OCI-LY7 (cell line): ENCODE measurements at regions not wholly inside any gene's neighbourhood (a gene's known extent, or its start where the extent isn't known, plus 50 kb on each side); places are given as distances from the start of the nearest gene placed in this dataset.

Experiments used
- BruUV-seq: library from RNA; stranded (reverse); fragments of 400-500 nt; replicated peaks from 2 replicates; lab custom pipeline; 2021; lab: Mats Ljungman, UMichigan
- CTCF ChIA-PET: fragments of 300-600 bp; sonication (Branson Sonifier 250); formaldehyde crosslinking; loops from one replicate; lab custom pipeline; 2022; ENCODE audit warnings: antibody characterized with exemption; ENCODE audit not compliant: unreplicated experiment; lab: Charles Lee
- POLR2A ChIA-PET: fragments of 300-600 bp; sonication (Branson Sonifier 250); formaldehyde crosslinking; loops from one replicate; lab custom pipeline; 2022; ENCODE audit warnings: antibody characterized with exemption; lab: Charles Lee
- DNase-seq: peaks from one replicate; pipeline ENCODE4 v3.0.0-alpha.2; 2015; ENCODE audit warnings: low spot score
- H2AFZ ChIP-seq: fragments of 200-600 bp; sonication (generic), shearing (Covaris generic); 2 replicates; pipeline ENCODE4 v1.6.1; 2014; ENCODE audit warnings: mild to moderate bottlenecking, antibody characterized with exemption, low read length, moderate library complexity
- H3K27ac ChIP-seq: fragments of 200-600 bp; sonication (generic); 2 replicates; pipeline ENCODE4 v1.5.1; 2014; ENCODE audit warnings: mixed run types, low read depth, mild to moderate bottlenecking, moderate library complexity, low read length, inconsistent platforms; ENCODE audit not compliant: poor library complexity, severe bottlenecking
- H3K36me3 ChIP-seq: fragments of 200-600 bp; sonication (generic); 2 replicates; pipeline ENCODE4 v1.6.1; 2014; ENCODE audit warnings: mild to moderate bottlenecking, antibody characterized with exemption, low read length, moderate library complexity, mixed read lengths; ENCODE audit not compliant: insufficient read depth
- H3K4me1 ChIP-seq: fragments of 200-600 bp; sonication (generic); 2 replicates; pipeline ENCODE4 v1.5.1; 2014; ENCODE audit warnings: mild to moderate bottlenecking, low read length; ENCODE audit not compliant: insufficient read depth, poor library complexity, severe bottlenecking
- H3K4me2 ChIP-seq: fragments of 200-600 bp; sonication (generic); 2 replicates; pipeline ENCODE4 v1.6.1; 2014; ENCODE audit warnings: mild to moderate bottlenecking, low read length
- H3K4me3 ChIP-seq: fragments of 200-600 bp; sonication (generic); 2 replicates; pipeline ENCODE4 v1.5.1; 2014; ENCODE audit warnings: mild to moderate bottlenecking, low read depth, low read length; ENCODE audit not compliant: poor library complexity, severe bottlenecking
- H3K79me2 ChIP-seq: fragments of 200-600 bp; sonication (generic); 2 replicates; pipeline ENCODE4 v1.6.1; 2016; ENCODE audit warnings: low read depth, mild to moderate bottlenecking, low read length, moderate library complexity, mixed read lengths; ENCODE audit not compliant: insufficient read depth
- H3K9me2 ChIP-seq: fragments of 200-600 bp; sonication (generic); 2 replicates; pipeline ENCODE4 v1.6.1; 2016; ENCODE audit warnings: mild to moderate bottlenecking, low read length, mixed read lengths; ENCODE audit not compliant: insufficient read depth
- H3K9me3 ChIP-seq: fragments of 200-600 bp; sonication (generic); 2 replicates; pipeline ENCODE4 v1.6.1; 2014; ENCODE audit warnings: mild to moderate bottlenecking, mixed run types, low read length, mixed read lengths
- H4K20me1 ChIP-seq: fragments of 200-600 bp; sonication (generic); 2 replicates; pipeline ENCODE4 v1.6.1; 2014; ENCODE audit warnings: mild to moderate bottlenecking, antibody characterized with exemption, low read length, moderate library complexity, mixed read lengths; ENCODE audit not compliant: insufficient read depth
- EZH2phosphoT487 ChIP-seq: fragments of 200-600 bp; sonication (generic); IDR thresholded peaks from 2 replicates; pipeline ENCODE4 v1.6.1; 2018; ENCODE audit warnings: low read depth, borderline replicate concordance, mild to moderate bottlenecking, mixed run types, antibody characterized with exemption, low read length, moderate library complexity, mixed read lengths
- intact Hi-C: fragments of 100-400 bp; cut with micrococcal nuclease; formaldehyde crosslinking; loops from one replicate; pipeline ENCODE4 v1.10.0; 2022; ENCODE audit not compliant: unreplicated experiment
- TF ChIP-seq, protein P1 (sequence below): fragments of 200-600 bp; sonication (generic); conservative IDR thresholded peaks from 2 replicates; pipeline ENCODE4 v1.5.1; 2014; ENCODE audit warnings: mild to moderate bottlenecking, antibody characterized with exemption, low read length, moderate library complexity, mixed read lengths

DNA sequence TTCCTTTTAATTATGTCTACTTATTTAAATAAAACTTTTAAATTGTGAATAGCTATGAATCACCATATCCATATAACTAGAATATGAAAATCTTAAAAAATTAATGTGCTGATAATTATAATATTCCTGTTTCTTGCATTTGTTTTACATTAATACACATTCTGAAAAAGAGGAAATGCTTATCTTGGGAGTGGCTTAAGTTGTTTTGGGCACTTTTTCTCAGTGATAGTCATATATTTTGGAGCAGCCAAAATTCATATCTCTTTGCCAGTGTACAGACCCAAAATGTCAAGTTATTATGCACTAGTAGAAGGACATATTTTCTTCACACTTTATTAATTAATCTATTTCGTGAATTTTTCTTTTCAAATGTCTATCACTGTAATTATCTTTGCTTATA lies 838.5 kb downstream of the USP25 start:
- no peak for TF ChIP-seq EZH2phosphoT487
- TF ChIP-seq, protein P1, sequence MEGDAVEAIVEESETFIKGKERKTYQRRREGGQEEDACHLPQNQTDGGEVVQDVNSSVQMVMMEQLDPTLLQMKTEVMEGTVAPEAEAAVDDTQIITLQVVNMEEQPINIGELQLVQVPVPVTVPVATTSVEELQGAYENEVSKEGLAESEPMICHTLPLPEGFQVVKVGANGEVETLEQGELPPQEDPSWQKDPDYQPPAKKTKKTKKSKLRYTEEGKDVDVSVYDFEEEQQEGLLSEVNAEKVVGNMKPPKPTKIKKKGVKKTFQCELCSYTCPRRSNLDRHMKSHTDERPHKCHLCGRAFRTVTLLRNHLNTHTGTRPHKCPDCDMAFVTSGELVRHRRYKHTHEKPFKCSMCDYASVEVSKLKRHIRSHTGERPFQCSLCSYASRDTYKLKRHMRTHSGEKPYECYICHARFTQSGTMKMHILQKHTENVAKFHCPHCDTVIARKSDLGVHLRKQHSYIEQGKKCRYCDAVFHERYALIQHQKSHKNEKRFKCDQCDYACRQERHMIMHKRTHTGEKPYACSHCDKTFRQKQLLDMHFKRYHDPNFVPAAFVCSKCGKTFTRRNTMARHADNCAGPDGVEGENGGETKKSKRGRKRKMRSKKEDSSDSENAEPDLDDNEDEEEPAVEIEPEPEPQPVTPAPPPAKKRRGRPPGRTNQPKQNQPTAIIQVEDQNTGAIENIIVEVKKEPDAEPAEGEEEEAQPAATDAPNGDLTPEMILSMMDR: no peak
- no peaks in the 10 kb centered on the region for H4K20me1 ChIP-seq
- no TSS peak for BruUV-seq
- no peak overlapping the region for H3K4me3 ChIP-seq
- no peaks in the 10 kb centered on the region for H3K79me2 ChIP-seq
- no peaks in the 10 kb centered on the region for H3K9me3 ChIP-seq
- no peak for DNase-seq
- H2AFZ ChIP-seq: no peak overlapping the region
- H3K36me3 ChIP-seq: no peaks in the 10 kb centered on the region
- no peaks in the 10 kb centered on the region for H3K9me2 ChIP-seq
- no peaks in the 10 kb centered on the region for H3K4me1 ChIP-seq
- ChIA-PET POLR2A (interaction anchor here (0.6 kb wide), 1 partner anchor 1337 kb away, joined by 3 read pairs; no protein-coding TSS in a partner anchor), CTCF (no interaction called here)
- intact Hi-C loops: no loop called here
- H3K4me2 ChIP-seq: no peak overlapping the region
- no peak overlapping the region for H3K27ac ChIP-seq

DNA sequence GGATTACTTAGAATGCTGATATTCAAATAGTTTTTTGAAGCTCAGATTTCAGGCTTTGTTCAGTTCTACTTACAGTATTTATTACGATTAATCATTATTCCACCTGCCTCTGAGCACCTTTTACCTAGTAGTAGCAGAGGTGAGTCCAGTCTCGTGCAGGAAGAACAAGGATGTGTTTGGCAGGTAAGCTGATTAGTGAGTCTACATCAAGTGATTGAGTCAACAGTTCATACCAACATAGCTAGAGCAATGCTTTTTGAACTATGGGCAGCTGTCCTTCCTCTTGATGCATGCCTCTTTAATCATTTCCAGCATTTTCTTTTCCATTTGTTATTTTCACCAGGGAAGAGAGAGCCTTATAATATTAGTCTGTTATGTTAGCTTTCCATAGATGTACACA lies 838.9 kb downstream of the USP25 start:
- no peak overlapping the region for H3K27ac ChIP-seq
- intact Hi-C loops: no loop called here
- TF ChIP-seq, protein P1: no peak
- TF ChIP-seq EZH2phosphoT487: no peak
- H3K9me2 ChIP-seq: no peaks in the 10 kb centered on the region
- H4K20me1 ChIP-seq: no peaks in the 10 kb centered on the region
- CTCF ChIA-PET: no interaction called here
- H2AFZ ChIP-seq: no peak overlapping the region
- H3K4me1 ChIP-seq: no peaks in the 10 kb centered on the region
- BruUV-seq: no TSS peak
- no peak overlapping the region for H3K4me3 ChIP-seq
- no peak for DNase-seq
- H3K79me2 ChIP-seq: no peaks in the 10 kb centered on the region
- no peaks in the 10 kb centered on the region for H3K36me3 ChIP-seq
- no peak overlapping the region for H3K4me2 ChIP-seq
- 0 out of 2 replicates have a peak, but pooled peaks cover under 1% of the 10 kb centered on the region for H3K9me3 ChIP-seq
- POLR2A ChIA-PET: interaction anchor here (0.6 kb wide), 1 partner anchor 1337 kb away, joined by 3 read pairs; no protein-coding TSS in a partner anchor

DNA sequence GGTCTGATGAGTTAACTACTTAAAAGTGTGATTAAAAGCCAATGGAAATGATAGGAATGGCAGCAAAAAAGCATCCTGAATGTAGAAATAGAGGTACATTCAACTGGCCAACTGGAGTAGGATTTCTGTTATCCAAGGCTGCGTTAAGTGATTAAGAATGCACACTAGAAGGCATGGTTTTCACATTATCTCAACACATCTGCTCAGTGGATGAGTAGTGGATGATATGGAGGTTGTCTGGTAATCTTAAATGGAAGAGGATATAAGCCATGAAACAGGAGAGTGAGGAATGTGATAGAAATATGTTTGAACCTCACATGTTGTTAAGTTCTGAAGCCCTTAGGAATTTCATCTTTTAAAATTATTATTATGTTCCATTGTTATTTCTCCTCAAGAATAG lies 839.9 kb downstream of the USP25 start:
- Histone ChIP-seq H3K27ac (no peak overlapping the region), H3K4me3 (no peak overlapping the region), H2AFZ (no peak overlapping the region), H3K36me3 (no peaks in the 10 kb centered on the region), H3K4me2 (no peak overlapping the region), H3K4me1 (no peaks in the 10 kb centered on the region), H3K9me3 (0 out of 2 replicates have a peak, but pooled peaks cover 9% of the 10 kb centered on the region), H3K9me2 (no peaks in the 10 kb centered on the region), H4K20me1 (no peaks in the 10 kb centered on the region), H3K79me2 (no peaks in the 10 kb centered on the region)
- ChIA-PET CTCF (no interaction called here), POLR2A (interaction anchor here (0.7 kb wide), 1 partner anchor 61 kb away, joined by 3 read pairs; no protein-coding TSS in a partner anchor)
- DNase-seq: no peak
- TF ChIP-seq, protein P1: no peak
- TF ChIP-seq EZH2phosphoT487: no peak
- no TSS peak for BruUV-seq
- intact Hi-C loops: no loop called here
